GM13977 (cell line): ENCODE measurements at regions not wholly inside any gene's neighbourhood (a gene's known extent, or its start where the extent isn't known, plus 50 kb on each side); places are given as distances from the start of the nearest gene placed in this dataset.
A peak's percentile ranks its signal among the peaks of the same experiment; 100 is the strongest.

Experiments used
- DNase-seq: peaks from one replicate; pipeline ENCODE4 v3.0.0; 2012; ENCODE audit warnings: low spot score
- in situ Hi-C: fragments of 300-500 bp; cut with MboI; formaldehyde crosslinking; loops from one replicate; pipeline ENCODE4 v1.12.0; 2022; ENCODE audit warnings: low sequenced_read_pairs, low pct_unique_long_range_greater_than_20kb, mixed read lengths, inconsistent platforms; ENCODE audit not compliant: unreplicated experiment
- TF ChIP-seq, protein P1 (sequence below): IDR thresholded peaks from 2 replicates; pipeline ENCODE4 v1.5.1; 2012; ENCODE audit warnings: mild to moderate bottlenecking, control low read depth; ENCODE audit not compliant: insufficient read depth; ENCODE audit errors: extremely low read depth, missing control alignments

DNA sequence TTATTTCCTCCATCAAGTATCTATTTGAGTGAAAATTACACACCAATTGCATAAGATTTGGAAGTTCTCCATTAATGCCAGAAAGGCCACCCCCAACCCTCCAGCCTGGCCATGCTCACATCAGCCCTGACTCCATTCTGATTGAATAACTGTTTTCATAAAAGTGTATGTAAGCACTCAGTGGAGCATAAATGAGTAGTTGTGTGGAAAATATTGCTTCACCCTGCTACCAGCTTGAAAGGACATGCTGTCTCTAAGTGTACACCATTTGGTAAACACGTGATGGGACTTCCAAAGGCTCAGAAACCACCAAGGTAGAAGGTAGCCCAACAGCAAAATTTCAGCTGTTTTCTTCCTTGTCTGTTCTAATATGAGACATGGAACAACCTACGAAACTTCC lies 393.8 kb downstream of the ZNF385D start:
- in situ Hi-C loops = no loop called here
- TF ChIP-seq, protein P1, sequence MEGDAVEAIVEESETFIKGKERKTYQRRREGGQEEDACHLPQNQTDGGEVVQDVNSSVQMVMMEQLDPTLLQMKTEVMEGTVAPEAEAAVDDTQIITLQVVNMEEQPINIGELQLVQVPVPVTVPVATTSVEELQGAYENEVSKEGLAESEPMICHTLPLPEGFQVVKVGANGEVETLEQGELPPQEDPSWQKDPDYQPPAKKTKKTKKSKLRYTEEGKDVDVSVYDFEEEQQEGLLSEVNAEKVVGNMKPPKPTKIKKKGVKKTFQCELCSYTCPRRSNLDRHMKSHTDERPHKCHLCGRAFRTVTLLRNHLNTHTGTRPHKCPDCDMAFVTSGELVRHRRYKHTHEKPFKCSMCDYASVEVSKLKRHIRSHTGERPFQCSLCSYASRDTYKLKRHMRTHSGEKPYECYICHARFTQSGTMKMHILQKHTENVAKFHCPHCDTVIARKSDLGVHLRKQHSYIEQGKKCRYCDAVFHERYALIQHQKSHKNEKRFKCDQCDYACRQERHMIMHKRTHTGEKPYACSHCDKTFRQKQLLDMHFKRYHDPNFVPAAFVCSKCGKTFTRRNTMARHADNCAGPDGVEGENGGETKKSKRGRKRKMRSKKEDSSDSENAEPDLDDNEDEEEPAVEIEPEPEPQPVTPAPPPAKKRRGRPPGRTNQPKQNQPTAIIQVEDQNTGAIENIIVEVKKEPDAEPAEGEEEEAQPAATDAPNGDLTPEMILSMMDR = no peak
- no peak for DNase-seq

DNA sequence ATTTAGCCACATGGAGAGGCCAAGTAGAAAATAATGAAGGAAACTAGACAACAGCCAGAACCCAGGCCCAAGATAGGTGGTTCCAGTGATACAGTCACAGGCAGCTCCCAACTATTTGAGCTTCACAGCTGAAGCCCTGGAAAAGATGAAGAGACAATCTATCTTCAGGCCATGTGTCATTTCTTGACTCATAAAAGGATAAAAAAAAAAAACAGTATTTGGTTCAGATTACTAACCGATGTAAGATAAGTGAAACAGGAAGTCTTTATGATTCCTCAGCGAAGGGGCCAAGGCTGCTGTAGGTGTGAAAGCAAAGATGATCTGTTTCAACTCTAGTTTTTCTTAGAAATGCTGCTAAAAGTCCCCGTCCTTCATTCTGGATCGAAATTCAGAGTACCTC lies 394.6 kb downstream of the ZNF385D start:
- DNase-seq = no peak
- TF ChIP-seq, protein P1 = no peak
- in situ Hi-C loops = no loop called here

DNA sequence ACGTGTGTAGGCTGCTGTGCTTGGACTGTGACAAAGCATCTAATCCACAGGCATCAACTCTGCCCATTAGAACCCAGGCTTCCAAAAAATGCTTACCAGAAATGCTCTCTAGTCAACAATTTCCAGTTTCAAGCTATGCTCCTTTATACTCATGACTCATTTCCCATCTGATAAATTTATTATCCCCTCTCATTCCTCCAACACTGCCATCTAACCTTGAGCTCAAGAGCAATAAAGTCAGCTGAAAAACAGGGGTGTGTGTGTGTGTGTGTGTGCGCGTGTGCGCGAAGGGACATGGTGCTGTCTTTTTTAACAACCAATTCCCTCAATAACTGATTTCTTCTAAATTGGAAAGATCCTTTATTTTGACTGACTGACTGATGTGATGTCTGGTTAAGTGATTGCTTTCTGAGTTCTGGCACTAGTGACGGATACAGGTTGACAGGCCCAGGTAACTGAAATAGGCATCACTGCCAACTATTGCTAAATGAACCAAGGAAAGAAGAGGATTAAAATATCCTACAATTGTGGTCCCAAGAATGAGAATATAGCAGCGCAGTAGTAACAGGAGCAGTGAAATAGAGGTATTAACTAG lies 405.5 kb downstream of the ZNF385D start:
- TF ChIP-seq, protein P1 = no peak
- no peak for DNase-seq
- in situ Hi-C loops = no loop called here

DNA sequence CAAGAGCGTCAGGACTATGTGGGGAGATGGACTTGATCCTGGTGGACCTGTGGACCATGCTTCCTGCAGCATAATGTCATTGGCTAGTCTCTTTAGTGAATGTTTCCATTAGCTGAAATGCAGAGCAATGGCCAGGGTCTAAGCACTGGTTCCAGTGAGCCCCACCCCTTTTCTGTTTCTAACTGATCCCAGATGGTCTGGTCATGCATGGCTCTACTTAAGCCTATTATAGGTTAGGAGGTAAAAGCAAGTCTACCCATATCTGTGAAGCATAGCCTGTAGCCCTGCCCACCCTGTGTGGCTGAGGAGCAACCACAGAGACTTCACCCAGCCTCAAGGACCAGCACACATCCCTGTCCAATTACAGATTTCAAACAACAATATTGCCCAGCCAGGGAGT lies 419.2 kb downstream of the ZNF385D start:
- in situ Hi-C loops = no loop called here
- TF ChIP-seq, protein P1 = no peak
- DNase-seq = no peak

DNA sequence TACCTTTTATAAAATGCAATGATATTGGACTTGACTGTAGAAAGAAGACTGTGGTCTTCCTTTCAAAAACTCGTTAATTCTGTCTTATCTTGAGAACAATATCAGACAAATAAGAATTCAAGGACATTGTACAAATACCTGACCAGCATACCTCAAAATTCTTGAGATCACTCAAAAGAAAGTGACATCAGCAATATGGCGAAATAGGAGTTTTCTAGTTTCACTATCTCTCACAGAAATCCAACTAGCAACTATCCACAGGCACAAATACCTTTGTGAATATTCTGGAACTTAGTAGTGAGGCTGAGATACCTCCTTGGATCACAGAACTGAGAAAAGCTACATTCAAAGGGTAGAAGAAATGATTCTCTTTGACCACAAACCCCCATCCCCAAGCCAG lies 419.7 kb downstream of the ZNF385D start:
- in situ Hi-C loops = no loop called here
- no peak for DNase-seq
- TF ChIP-seq, protein P1 = no peak

DNA sequence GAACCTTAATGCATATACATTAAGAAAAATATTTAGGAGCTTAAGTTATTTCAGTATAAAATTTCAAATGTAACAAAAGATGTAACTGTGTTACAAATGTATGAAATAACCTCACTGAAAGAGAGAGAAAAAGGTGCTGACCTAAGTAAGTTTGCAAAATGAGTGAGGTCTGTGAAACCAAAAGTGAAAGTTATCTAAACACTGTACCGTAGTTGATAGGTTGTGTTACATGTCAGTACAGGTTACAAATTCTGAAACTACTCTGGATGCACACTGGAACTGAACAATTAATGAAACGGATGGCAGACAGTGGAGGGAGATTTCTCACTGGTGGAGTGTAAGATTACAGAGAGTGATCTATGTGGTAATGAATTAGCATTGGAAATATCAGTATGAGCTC lies 420.7 kb downstream of the ZNF385D start:
- TF ChIP-seq, protein P1 = no peak
- in situ Hi-C loops = no loop called here
- DNase-seq = peak; percentile 31
